NCI-H2171 (cell line): ENCODE measurements at regions not wholly inside any gene's neighbourhood (a gene's known extent, or its start where the extent isn't known, plus 50 kb on each side); places are given as distances from the start of the nearest gene placed in this dataset.

Source experiments
- DNase-seq: peaks from one replicate; lab custom pipeline; 2025; lab: John Stamatoyannopoulos, UW

DNA sequence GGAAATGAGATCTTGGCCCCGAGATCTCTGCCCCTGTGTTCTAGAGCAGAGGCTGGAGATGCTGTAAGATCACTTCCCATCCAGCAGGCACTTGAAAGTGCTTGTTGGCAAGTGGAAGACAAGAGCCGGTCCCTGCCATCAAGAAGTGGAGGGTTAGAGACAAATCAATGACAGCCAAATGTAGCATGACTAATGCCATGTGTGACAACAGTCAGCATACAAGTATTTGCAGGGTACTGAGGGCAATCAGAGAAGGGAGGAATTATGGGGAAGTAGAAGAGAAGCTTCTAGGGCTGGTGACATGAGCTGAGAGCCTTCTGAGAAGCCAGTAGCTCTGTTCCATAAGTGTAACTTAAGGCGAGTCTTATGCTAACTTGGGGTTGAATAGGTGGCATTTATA lies 58.6 kb downstream of the TMEM17 start:
- DNase-seq = no peak

DNA sequence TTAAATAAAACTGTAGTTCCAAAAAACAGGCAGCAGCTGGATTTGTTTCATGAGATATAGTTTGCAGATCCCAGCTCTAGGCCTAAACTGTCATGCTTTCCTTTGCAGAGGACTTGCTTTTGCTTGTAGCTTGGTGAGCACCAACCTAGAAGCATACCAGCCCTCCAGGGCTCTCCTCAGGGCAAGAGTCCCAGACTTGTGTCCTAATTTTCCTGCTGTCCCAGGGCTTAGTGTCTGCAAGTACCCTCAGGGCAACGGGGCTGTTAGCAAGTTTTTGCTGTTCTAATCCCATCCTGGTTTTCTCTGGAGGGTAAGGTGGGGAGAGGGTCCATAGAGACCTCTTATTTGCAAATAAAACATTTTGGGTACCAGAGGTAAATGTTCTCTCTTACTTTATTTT lies 59.5 kb downstream of the TMEM17 start:
- DNase-seq = no peak

DNA sequence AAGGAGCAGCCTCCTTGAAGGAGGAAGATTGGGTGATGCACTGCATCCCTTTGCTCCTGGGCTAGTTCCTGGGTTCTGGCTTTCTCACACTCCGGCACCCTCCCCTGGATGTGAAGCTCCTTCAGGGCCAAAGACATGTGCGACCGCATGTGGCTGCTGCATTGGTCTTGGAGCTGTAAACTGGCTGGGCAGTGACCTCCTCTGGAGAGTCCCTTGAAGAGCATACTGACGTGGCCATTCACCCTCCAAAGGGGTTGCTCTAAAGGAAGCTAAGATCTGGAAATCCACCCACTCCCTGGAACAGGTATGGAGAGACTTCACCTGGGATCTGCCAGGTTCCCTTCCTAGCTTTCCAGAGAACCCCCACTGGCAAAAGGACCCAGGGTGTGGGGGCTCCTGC lies 62.1 kb downstream of the TMEM17 start:
- no peak for DNase-seq

DNA sequence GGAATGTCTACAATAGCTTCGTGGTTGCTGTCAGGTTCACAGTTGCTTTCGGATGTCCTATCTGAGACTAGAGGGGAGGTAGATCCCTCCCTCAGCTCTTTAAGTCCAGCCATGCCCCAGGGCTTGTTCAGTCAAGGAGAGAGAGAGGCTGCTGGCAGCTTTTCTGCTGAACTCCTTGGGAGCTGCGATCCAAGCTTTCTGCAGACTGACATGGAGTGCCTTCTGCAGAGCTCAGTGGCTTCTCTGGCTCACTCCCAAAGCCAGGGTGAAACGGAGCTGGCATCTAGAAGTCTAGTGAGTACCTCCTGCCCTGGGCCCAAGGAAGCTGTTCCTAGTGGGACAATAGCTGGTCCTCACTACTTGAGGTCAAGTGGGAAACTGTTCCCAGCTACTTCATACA lies 62.5 kb downstream of the TMEM17 start:
- DNase-seq = no peak

DNA sequence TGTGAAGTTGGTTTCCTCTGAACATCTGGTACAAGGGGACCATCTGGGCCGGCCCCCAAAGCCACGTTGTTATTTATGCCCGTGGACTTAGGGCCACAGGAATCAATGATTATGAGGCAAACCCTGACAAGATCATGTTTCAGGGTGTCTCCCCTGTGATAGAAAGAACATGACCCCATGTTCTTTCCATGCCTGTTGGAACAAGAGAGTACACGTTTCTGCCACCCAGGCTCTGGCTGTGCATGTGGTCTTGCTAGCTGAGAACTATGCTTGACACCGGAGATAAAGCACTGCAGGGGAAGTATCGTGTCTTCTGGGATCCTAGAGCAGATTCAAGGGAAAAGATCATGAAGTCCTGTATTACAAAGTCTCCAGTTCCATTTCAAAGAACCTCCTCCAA lies 64.2 kb downstream of the TMEM17 start:
- no peak for DNase-seq

DNA sequence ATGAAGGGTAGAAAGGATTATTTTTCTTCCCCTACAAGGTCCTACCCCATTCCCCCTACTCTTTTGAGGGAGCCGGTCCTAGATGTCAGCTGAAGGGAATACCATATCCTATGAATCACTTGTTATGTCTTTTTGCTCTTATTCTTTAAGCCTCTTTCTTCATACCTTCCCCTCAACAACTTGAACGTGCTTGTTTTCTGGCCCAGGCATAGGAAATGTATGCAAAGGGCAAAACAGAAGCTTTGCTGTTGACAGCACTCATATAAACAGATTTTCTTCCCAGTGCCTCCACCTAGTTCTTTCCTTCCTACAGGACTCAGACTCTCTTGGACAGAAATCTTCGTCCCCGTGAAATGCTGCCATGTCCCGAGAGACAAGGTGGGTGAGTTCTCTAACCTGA lies 64.6 kb downstream of the TMEM17 start:
- DNase-seq = no peak

DNA sequence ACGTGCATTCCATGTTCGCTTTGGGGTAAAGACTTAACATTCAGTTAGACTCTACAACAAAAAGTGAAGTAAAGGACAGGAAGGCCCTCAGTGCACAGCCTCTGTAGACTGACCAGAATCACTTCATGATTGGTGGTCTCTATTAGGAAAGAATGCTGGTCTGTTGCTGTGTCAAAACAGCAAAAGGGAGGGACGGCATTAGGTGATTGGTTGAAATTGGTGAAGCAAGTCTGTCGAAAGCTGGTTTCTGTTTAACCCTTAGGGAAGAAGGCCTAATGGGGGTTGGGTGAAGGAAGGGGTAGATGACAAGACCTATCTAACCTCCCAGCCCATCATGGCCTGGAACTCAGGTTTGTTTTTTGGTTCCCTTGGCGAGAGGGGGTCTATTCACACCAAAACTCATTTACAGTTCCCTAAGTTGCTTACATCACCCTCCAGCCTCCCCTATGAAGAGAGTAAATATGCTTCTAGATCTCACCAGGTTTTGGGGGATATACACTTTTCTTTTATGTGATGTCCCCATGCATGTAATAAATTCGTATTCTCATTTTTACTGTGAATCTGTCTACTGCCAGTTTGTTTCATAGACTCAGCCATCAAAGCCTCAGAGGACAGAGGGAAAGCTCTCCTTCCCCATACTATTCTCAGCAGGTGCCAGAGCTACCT lies 65.6 kb downstream of the TMEM17 start:
- DNase-seq = no peak

DNA sequence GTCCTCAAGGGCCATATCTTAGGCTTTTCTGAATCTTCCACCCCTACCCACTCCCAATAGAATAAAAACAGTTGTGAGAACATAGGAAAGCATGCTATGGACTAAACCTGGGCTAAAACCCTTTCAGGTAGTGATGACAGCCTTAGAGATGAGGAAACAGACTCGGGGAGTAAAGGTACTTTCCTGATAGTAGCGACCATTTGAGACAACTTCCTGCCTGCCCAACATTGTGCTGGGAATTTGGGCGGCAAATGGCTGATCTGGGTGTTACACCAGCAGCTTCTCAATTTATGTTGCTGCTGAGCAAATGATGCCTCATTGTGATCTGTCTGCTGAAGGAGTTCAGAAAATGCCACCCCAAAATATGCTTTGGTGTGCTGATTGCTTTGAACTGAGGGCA lies 66.6 kb downstream of the TMEM17 start:
- no peak for DNase-seq

DNA sequence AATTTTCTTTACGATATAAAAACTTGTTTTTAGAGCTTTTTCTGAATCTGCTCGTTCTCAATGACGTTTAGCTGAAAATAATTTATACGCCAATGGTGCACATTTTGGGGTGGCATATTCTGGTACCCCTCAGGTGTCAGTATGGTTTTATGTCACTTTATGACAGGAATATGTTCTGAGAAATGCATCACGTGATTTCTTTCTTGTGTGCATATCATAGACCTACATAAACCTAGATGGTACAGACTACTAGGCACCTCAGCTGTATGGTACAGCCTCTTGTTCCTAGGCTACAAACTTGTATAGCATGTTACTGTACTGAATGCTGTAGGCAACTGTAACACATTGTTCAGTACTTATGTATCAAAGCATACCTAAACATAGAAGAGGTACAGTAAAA lies 68.2 kb downstream of the TMEM17 start:
- no peak for DNase-seq

DNA sequence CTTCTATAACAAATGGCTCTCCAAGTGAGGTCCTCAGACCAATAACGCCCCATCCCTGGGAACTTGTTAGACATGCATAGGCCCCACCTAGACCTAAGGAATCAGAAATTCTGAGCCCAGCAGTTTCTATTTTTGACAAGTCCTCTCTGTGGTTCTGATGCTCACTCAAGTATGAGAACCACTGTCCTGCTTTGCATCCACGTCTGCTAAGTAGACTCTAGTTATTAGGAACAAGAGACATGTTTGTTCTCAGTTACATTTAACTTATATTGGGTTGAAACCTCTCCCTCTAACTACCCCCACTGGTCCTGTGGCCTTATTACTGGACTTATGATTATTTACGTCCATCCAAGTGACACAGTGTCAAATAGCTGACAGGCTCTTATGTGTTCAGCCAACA lies 70.3 kb downstream of the TMEM17 start:
- no peak for DNase-seq

DNA sequence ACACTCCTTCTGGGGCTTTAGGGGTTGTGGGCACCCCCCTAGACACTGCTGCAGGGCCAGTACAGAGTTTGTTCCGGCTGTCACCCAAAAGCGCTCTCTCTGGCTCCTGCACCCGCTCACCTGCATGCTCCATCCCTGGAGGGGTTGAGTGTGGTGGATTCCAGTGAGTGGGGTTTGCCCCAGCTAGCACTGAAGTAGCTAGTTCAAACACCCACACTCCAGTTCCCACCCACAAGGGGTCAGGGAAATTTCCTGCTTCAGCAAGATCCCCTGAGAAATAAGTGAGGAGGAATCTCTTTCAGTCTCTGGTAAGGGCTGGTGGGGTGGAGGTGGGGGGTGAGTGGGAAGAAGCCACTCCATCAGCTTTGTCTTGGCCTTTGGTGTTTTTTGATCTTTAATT lies 73.6 kb downstream of the TMEM17 start:
- no peak for DNase-seq

DNA sequence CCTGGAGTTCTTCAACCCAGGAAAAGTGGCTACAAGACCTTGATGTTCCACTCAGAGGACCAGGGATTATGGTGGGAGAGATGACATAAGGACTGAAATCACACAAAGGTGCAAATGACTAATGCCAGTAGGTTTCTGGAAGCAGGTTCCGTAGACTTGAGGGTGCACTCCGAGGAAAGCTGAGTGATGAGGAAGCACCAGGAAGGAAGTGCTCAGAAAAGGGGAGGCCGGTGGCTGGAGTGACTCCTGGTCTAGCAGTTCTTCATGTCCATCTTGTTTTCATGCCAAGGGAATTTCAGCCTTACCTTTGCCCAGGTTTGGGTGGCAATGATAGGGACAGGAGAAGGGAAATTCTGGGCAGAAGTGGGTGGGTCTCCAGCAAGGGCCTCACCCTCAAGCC lies 74.5 kb downstream of the TMEM17 start:
- DNase-seq = no peak

DNA sequence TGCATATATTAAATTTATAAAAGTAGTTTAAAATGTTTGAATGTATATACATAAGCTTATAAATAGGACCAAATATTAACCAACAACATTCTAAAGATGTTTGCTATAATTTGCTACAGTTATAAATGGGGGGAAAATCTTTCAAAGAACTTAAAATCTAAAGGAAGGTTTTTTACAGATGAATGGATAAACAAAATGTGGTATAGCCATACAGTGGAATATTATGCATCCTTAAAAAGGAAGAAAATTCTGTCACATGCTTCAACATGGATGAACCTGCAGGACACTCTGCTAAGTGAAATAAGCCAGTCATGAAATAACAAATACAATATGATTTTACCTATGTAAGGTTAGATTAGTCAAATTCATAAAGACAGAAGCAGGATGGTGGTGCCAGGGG lies 75.8 kb downstream of the TMEM17 start:
- DNase-seq = no peak

DNA sequence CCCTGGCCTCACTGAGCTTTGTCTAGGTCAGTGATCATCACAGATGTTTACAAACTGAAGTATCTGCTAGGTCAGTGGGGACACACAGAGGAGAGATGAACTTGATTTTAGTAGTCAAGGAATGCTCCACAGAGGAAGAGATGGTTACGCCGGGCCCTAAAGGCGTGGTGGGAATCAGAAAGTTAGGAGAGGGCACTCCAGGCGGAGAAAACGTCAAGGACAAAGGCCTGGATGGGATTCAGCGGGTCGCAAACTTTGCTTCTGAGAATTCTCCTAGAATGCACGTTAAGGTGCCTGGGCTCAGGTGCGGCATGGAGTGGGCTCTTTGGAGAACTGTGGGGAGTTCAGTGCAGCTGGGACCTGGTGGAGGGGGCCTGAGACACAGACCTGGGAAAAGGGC lies 78.8 kb downstream of the TMEM17 start:
- no peak for DNase-seq

DNA sequence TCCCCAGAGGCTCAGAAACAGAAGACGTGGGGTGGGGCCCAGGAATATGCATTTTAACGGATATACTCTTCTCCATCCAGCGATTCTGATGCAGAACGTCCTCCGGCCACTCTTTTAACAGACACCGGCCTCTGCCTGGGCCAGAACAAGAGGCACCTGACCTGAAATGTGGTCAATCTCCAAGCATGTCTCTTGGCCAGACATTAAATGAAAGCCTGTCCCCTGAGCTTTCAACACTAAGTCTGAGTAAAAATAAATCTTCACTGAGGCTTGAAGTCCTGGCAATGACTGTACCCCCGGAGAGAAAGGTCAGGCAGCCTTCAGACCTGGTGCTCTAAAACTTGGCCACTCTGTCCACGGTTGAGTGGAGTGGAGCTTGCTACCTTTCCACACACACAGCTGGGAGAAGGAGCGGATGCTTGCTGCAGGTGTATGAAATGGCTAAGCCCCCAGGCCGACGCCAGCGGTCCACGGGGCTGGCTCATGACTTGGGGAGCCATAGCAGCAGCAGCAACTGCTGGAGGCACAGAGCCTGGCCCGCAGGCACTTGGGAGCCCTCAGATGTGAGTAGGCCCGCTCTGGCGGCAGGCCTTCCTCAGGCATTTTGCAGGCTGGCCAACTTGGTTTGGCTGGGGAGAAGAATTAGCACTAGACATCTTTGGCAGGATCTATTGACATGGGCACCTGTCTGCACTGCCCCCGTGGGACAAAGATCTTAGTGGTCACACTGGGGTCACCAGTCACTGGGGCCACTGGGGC lies 79.7 kb downstream of the TMEM17 start:
- DNase-seq = no peak

DNA sequence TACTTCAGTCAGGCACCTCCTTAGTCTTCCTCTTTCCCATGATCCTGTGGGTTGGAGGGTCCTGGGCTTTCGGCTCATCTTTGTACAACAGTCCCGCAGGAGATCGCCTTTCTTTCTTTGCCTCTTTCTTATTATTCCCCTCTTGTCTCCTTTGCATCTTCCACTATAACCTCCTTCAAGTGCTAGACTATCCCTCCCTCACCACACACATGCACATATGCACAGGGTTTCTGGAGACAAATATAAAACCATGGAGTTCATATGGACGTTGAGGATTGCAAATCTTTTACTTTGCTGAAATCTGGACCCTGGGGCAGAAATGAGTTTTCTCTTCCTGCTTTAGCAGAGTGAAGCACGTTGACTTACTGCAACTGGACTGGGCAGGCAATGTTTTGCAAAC lies 80.3 kb downstream of the TMEM17 start:
- DNase-seq = no peak

DNA sequence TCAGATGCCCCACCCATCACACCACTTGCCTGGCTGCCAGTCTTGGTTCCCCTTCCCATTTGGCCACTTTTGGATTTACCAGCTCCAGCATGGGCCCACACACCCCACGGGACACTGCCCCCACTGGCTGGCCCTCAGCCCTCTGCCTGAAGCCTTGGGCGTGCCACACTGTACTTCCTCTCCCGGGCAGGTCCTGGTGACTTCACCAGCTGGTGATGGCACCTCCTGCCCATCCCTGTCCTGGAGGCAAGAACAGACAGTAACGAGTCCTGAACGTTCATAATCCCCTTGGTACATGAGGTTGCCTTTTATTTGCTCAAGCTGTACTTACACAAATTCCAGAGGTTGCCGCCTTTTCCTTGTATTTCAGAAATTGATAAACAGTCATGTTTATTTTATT lies 81.1 kb downstream of the TMEM17 start:
- DNase-seq = no peak

DNA sequence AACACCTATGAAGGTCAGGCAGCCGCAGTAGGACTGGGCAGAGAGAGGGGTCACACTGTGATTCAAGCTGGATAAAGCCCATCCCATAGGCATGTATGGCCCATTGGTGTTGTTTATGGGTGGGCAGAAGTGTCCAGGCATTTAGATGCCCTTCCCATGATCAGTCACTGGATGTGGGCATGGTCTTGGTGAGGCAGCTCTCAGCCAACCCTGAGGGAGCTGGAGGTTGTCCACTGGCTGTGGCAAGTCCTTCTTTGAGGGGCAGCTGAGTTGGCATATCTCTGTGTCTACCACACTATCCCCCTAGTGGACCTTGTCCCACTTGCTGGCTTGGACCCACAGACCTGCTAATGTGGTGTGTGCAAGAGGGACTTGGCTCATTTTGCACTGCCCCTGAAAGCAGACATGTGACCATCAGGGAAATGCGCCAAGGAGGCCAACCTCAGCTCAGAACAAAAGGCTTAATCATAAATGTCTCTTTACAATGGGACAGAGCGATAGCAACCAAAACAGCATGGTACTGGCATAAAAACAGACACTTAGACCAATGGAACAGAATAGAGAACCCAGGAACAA lies 82.0 kb downstream of the TMEM17 start:
- no peak for DNase-seq

DNA sequence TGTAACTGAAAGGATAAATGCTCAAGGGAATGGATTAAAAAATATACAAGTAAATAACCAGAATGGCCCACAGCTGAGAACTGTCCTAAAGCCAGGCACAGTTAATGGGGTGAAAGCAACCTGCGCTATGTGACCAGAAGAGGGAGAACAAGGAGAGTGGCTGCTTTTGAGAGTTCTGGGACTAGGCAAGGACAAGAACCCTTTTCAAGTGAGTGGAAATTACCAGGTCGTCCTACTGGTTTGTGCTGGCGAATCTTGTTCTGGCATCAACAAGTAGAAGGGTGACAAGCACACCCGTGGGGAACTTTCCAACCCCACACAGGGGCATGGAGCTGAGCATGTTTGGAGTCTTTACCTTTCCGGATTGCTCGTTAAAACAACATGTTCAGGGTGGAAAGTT lies 82.8 kb downstream of the TMEM17 start:
- DNase-seq = no peak

DNA sequence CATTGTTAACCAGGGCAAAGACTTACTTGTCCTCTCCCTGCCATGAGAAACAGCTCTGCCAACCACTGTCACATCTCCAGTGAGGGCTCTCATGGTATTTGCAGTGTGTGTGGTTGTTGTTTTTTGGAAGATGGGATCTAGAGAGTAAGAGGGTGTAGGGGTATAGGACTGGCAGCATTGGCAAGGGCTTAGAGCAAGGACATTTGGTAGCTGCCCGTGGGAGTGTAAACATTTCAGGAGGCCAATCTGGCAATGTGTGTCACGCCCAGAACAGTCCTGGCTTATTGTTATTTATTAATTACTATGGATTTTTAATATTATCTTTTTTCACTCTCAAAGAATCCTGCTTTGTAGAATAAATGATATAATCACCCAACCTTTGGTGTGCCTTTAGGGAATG lies 90.5 kb downstream of the TMEM17 start:
- no peak for DNase-seq

DNA sequence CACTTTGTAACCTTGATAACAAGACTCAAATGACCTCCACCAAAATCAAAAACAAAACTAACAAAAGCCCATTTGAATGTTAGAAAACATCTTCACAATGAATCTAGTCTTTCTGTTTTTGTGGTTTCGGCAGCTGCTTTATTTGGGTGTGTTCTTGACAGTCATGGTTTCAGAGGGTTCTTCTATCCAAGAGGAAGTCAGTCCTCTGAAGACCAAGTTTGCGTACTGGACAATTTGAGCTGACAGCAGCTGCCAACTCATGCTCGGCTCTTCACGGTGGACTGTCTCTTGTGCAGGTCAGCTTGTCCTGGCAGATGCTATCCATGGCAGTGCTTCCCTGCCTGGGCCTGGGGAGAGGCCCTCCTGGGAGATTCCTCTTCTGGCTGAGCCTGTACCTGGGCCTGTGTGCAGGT lies 91.0 kb downstream of the TMEM17 start:
- no peak for DNase-seq

DNA sequence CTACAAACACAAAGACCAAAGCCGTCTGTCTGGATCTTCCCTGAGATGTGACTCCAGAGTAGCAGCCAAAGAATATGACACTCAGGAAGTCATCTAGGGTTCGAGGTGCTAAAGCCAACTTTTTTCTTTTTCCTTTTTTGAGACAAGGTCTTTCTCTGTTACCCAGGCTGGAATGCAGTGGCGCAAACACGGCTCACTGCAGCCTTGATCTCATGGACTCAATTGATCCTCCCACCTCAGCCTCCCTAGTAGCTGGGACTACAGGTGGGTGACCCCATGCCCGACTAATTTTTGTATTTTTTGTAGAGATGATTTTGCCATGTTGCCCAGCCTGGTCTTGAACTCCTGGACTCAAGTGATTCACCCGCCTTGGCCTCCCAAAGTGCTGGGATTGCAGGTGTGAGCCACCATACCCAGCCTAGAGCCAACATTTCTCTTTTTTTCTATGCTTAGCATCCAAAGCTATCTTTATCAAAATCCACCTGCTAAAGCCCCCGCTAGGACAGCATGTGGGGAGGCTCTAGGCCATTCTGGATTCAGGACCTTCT lies 92.8 kb downstream of the TMEM17 start:
- no peak for DNase-seq

DNA sequence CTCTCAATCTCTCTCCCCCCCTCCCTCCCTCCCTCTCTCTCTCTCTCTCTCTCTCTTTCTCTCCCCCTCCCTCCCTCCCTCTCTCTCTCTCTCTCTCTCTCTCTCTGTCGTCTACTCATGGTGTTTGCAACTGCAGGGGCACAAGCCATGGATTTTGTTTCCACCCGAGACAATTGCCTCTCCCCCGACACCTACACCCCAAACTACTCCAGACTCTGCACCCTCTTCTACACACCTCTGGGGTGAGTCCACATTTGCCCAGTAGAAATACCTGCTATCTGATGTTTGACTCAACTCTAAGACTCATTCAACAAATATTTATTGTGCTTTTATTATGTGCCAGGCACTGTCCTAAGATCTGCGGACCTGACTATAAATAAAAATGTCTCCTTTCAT lies 93.7 kb downstream of the TMEM17 start:
- no peak for DNase-seq
